ENCODE measurements at regions not wholly inside any gene's neighbourhood (a gene's known extent, or its start where the extent isn't known, plus 50 kb on each side); places are given as distances from the start of the nearest gene placed in this dataset.

DNA sequence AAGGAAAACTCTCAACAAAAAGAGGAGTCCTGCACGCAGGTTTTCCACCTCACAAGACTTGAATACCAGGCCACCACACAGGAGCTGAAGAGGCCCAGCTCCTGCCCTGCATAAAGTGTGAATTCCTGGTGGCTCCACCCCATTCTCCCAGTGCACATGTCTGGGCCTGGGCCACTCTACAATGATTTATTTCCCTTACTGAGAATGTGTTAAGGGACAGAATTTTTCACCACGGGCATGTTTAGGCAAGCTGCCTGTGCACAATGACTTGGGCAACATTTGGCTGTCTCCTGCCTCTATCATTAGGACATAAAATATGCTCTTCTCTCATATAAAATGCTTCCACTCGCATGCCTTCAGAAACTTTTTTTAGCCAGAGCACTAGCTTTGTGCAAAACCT lies 197.1 kb downstream of the SLC7A11 start:
- intact Hi-C loops (cut with DNase I; ENCODE audit: low total_unique reads) = no loop called here
- H3K36me3 ChIP-seq = no peaks in the 10 kb centered on the region
- TF ChIP-seq POLR2AphosphoS5 (IDR thresholded peaks at IDR 0.05) (no peak), POLR2A (IDR thresholded peaks at IDR 0.05) (no peak), EP300 (IDR thresholded peaks at IDR 0.05) (no peak)
- TF ChIP-seq, protein P1, sequence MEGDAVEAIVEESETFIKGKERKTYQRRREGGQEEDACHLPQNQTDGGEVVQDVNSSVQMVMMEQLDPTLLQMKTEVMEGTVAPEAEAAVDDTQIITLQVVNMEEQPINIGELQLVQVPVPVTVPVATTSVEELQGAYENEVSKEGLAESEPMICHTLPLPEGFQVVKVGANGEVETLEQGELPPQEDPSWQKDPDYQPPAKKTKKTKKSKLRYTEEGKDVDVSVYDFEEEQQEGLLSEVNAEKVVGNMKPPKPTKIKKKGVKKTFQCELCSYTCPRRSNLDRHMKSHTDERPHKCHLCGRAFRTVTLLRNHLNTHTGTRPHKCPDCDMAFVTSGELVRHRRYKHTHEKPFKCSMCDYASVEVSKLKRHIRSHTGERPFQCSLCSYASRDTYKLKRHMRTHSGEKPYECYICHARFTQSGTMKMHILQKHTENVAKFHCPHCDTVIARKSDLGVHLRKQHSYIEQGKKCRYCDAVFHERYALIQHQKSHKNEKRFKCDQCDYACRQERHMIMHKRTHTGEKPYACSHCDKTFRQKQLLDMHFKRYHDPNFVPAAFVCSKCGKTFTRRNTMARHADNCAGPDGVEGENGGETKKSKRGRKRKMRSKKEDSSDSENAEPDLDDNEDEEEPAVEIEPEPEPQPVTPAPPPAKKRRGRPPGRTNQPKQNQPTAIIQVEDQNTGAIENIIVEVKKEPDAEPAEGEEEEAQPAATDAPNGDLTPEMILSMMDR (IDR thresholded peaks at IDR 0.05) = no peak
- no peak overlapping the region for H3K27ac ChIP-seq
- no peaks in the 10 kb centered on the region for H3K4me1 ChIP-seq
- no peak overlapping the region for H3K4me3 ChIP-seq
- WGBS, 5 donors = 47 to 57% (median 56%) methylated on average over 3 of the region's 3 CpGs
- H3K9me3 ChIP-seq = no peaks in the 10 kb centered on the region
- no peak for DNase-seq
- no peaks in the 10 kb centered on the region for H3K27me3 ChIP-seq

DNA sequence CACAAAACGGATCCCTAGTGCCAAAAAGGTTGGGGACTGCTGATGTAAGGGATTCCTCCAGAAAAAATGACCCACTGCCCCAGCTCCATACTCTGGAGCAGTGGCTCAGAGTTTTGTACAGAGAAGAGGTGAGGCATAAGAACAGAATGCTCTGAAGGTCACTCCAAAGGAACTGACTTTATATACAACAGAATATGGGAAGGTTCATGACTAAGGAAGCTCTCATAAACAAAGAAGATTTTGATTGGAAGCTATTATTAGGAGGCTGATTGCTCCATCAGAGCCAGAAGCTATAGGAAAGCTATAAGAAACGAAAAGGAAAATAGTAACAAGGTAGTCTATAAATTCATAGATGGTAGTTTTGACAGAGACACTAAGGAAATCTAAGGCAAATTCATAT lies 203.1 kb downstream of the SLC7A11 start:
- DNase-seq = no peak
- Histone ChIP-seq H3K27ac (no peak overlapping the region), H3K27me3 (no peaks in the 10 kb centered on the region), H3K9me3 (no peaks in the 10 kb centered on the region), H3K4me3 (no peak overlapping the region), H3K4me1 (peaks cover 0 to 4% (median 0%) of the 10 kb centered on the region in 4 donors), H3K36me3 (no peaks in the 10 kb centered on the region)
- intact Hi-C loops (cut with DNase I; ENCODE audit: low total_unique reads) = loop anchor here (10.0 kb wide), 1 partner anchor 136 kb away; no protein-coding TSS in a partner anchor
- WGBS, 5 donors = 57 to 84% (median 61%) methylated on average over 2 of the region's 2 CpGs
- TF ChIP-seq, protein P1 (IDR thresholded peaks at IDR 0.05) = no peak
- no peak for TF ChIP-seq EP300 (IDR thresholded peaks at IDR 0.05)
- TF ChIP-seq POLR2AphosphoS5 (IDR thresholded peaks at IDR 0.05) = no peak
- no peak for TF ChIP-seq POLR2A (IDR thresholded peaks at IDR 0.05)

DNA sequence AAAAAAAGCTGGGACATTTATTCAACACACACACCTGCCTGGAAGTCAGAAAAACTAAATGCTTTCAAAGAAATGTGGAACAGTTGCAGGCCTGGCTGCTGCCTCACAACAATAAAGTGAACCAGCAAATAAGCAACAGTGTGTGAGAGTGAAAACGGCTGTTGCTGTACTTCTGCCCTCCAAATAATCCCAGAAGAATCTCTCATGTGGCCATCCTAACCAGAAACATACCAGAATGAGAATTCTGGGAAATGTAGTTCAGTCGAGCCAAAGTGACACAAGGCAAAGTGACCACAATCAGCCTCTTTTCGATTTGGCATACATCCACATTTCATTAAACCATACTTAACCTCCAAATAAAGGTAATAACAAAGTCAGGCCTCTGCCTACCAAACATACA lies 204.5 kb downstream of the SLC7A11 start:
- Histone ChIP-seq H3K27me3 (no peaks in the 10 kb centered on the region), H3K36me3 (no peaks in the 10 kb centered on the region), H3K4me1 (peaks cover 0 to 4% (median 0%) of the 10 kb centered on the region in 4 donors), H3K9me3 (no peaks in the 10 kb centered on the region), H3K27ac (no peak overlapping the region), H3K4me3 (no peak overlapping the region)
- 43 to 70% (median 60%) methylated on average over 3 of the region's 3 CpGs for WGBS, 5 donors
- TF ChIP-seq EP300 (IDR thresholded peaks at IDR 0.05) = no peak
- TF ChIP-seq POLR2AphosphoS5 (IDR thresholded peaks at IDR 0.05) = no peak
- TF ChIP-seq, protein P1 (IDR thresholded peaks at IDR 0.05) = no peak
- no peak for TF ChIP-seq POLR2A (IDR thresholded peaks at IDR 0.05)
- DNase-seq = peak in 1 of 2 donors; percentile 73
- intact Hi-C loops (cut with DNase I; ENCODE audit: low total_unique reads) = loop anchor here (10.0 kb wide), 1 partner anchor 137 kb away; no protein-coding TSS in a partner anchor

DNA sequence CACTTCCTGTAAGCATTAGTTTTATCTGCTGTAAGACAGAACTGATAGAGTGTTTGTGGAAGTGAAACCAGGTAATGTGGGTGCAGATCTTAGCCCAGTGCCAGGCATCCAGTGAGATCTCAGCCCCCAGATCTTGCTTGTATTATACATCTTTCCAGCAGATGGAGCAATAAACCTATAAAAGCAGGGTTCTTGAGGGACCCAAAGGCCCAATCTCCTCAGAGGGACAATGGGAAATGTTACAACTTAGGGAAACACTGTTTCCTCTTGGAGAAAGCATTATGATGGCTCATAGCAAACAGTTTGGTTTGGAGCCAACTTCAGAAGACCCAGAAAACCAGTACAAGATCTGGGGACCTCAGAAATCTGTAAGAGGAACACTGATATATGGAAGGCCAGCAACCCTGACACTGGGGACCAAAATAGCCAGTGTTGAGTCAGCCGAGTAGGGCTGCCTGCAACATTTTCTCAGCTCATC lies 206.3 kb downstream of the SLC7A11 start:
- Histone ChIP-seq H3K4me3 (no peak overlapping the region), H3K27ac (no peak overlapping the region), H3K36me3 (no peaks in the 10 kb centered on the region), H3K4me1 (peaks cover 0 to 4% (median 0%) of the 10 kb centered on the region in 4 donors), H3K27me3 (no peaks in the 10 kb centered on the region), H3K9me3 (no peaks in the 10 kb centered on the region)
- intact Hi-C loops (cut with DNase I; ENCODE audit: low total_unique reads) = loop anchor here (10.0 kb wide), 1 partner anchor 139 kb away; no protein-coding TSS in a partner anchor
- TF ChIP-seq EP300 (IDR thresholded peaks at IDR 0.05) (no peak), POLR2AphosphoS5 (IDR thresholded peaks at IDR 0.05) (no peak), POLR2A (IDR thresholded peaks at IDR 0.05) (no peak)
- TF ChIP-seq, protein P1 (IDR thresholded peaks at IDR 0.05) = peak in 4 of 7 experiments; percentile 29 to 50 (median 44)
- peak in 1 of 2 donors; percentile 70 for DNase-seq
- 48 to 72% (median 63%) methylated on average over 1 of the region's 1 CpG for WGBS, 5 donors

Measured in stomach (tissue), 8 donors.